SK-N-SH treated with all-trans-retinoic acid at 6 μM for 48 hours (cell line): ENCODE measurements at regions not wholly inside any gene's neighbourhood (a gene's known extent, or its start where the extent isn't known, plus 50 kb on each side); places are given as distances from the start of the nearest gene placed in this dataset.

ENCODE experiments used
- ATAC-seq: fragments of 200-7000 bp; cut with Tn5 transposase; 3 replicates; pipeline ENCODE4 v1.9.1; 2020; ENCODE audit warnings: mild to moderate bottlenecking, moderate library complexity
- ARNTL ChIP-seq: fragments of 450-650 bp; formaldehyde crosslinking; IDR thresholded peaks from 2 replicates; pipeline ENCODE4 v1.5.0; 2020; ENCODE audit warnings: low read depth, mild to moderate bottlenecking, moderate library complexity, borderline replicate concordance
- CSDC2 ChIP-seq: fragments of 250-450 bp; sonication (Bioruptor Pico); IDR thresholded peaks from 2 replicates; pipeline ENCODE4 v1.5.0; 2020; ENCODE audit warnings: mild to moderate bottlenecking, moderate library complexity
- GLIS3 ChIP-seq: fragments of 250-450 bp; sonication (Bioruptor Pico); IDR thresholded peaks from 2 replicates; pipeline ENCODE4 v1.5.0; 2020; ENCODE audit warnings: mild to moderate bottlenecking, moderate library complexity
- ISL1 ChIP-seq: fragments of 250-450 bp; sonication (Bioruptor Pico); IDR thresholded peaks from 2 replicates; pipeline ENCODE4 v2.1.2; 2022; ENCODE audit warnings: mild to moderate bottlenecking, moderate library complexity
- OSR1 ChIP-seq: fragments of 250-450 bp; sonication (Bioruptor Pico); IDR thresholded peaks from 2 replicates; pipeline ENCODE4 v1.8.0; 2022; ENCODE audit warnings: moderate library complexity, mild to moderate bottlenecking, inconsistent platforms
- PPARA ChIP-seq: fragments of 250-450 bp; sonication (Bioruptor Pico); IDR thresholded peaks from 2 replicates; pipeline ENCODE4 v1.5.0; 2020; ENCODE audit warnings: mild to moderate bottlenecking, borderline replicate concordance
- RARB ChIP-seq: fragments of 250-450 bp; sonication (Bioruptor Pico); IDR thresholded peaks from 2 replicates; pipeline ENCODE4 v1.8.0; 2021; ENCODE audit warnings: mild to moderate bottlenecking, moderate library complexity
- SNAI2 ChIP-seq: fragments of 250-450 bp; sonication (Bioruptor Pico); IDR thresholded peaks from 2 replicates; pipeline ENCODE4 v1.5.0; 2020; ENCODE audit warnings: mild to moderate bottlenecking, moderate library complexity
- TCF4 ChIP-seq: fragments of 250-450 bp; sonication (Bioruptor Pico); IDR thresholded peaks from 2 replicates; pipeline ENCODE4 v1.8.0; 2021; ENCODE audit warnings: mild to moderate bottlenecking, moderate library complexity, borderline replicate concordance
- TOX ChIP-seq: fragments of 250-450 bp; sonication (Bioruptor Pico); IDR thresholded peaks from 2 replicates; pipeline ENCODE4 v1.8.0; 2021; ENCODE audit warnings: mild to moderate bottlenecking, moderate library complexity, borderline replicate concordance
- ZC3H10 ChIP-seq: fragments of 250-450 bp; sonication (Bioruptor Pico); IDR thresholded peaks from 2 replicates; pipeline ENCODE4 v1.5.1; 2021; ENCODE audit warnings: mild to moderate bottlenecking, moderate library complexity
- ZFP3 ChIP-seq: fragments of 250-450 bp; sonication (Bioruptor Pico); IDR thresholded peaks from 2 replicates; pipeline ENCODE4 v1.5.0; 2020; ENCODE audit warnings: mild to moderate bottlenecking, moderate library complexity
- ZFP30 ChIP-seq: fragments of 450-650 bp; formaldehyde crosslinking; IDR thresholded peaks from 2 replicates; pipeline ENCODE4 v1.5.0; 2022; ENCODE audit warnings: mild to moderate bottlenecking, moderate library complexity
- ZNF565 ChIP-seq: fragments of 450-650 bp; formaldehyde crosslinking; conservative IDR thresholded peaks from 2 replicates; pipeline ENCODE4 v1.5.0; 2020; ENCODE audit warnings: low read depth, mild to moderate bottlenecking, moderate library complexity
- ZNF70 ChIP-seq: fragments of 450-650 bp; formaldehyde crosslinking; IDR thresholded peaks from 2 replicates; pipeline ENCODE4 v1.5.0; 2020; ENCODE audit warnings: mild to moderate bottlenecking, moderate library complexity
- ZNF8 ChIP-seq: fragments of 450-650 bp; formaldehyde crosslinking; IDR thresholded peaks from 2 replicates; pipeline ENCODE4 v1.5.0; 2020; ENCODE audit warnings: mild to moderate bottlenecking, moderate library complexity
- TF ChIP-seq, protein P1 (sequence below): fragments of 250-450 bp; sonication (Bioruptor Pico); IDR thresholded peaks from 2 replicates; pipeline ENCODE4 v1.5.0; 2020; ENCODE audit warnings: mild to moderate bottlenecking, moderate library complexity
- TF ChIP-seq, protein P2 (sequence below): fragments of 250-450 bp; sonication (Bioruptor Pico); IDR thresholded peaks from 2 replicates; pipeline ENCODE4 v1.5.1; 2020; ENCODE audit warnings: low read depth, mild to moderate bottlenecking, moderate library complexity
- TF ChIP-seq, protein P3 (sequence below): fragments of 250-450 bp; sonication (Bioruptor Pico); IDR thresholded peaks from 2 replicates; pipeline ENCODE4 v1.5.1; 2021; ENCODE audit warnings: mild to moderate bottlenecking, moderate library complexity
- TF ChIP-seq, protein P4 (sequence below): fragments of 250-450 bp; sonication (Bioruptor Pico); IDR thresholded peaks from 2 replicates; pipeline ENCODE4 v1.8.0; 2021; ENCODE audit warnings: low read depth, mild to moderate bottlenecking, moderate library complexity, borderline replicate concordance

DNA sequence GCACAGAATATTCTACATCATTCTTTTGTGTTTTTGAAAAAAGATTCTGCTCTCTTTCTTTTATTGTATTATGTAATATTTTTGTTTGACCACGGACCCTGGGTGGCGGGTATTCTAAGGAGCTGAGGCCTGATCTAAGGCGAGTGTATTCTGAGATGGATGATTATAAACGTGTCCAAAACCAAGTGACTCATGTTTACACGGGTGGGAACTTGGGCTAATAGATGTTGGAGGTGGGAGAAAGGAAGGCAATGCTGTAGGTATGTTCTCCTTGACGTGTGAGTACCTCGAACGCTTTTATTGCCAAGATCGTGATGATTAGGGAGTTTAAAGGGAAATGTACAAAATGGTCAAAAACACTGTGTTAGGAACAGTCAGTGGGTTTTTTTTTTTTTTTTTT is 188.9 kb upstream of the FAT1 start:
- no peak for ATAC-seq
- TF ChIP-seq ZFP3 (CRISPR knock-in tag) (no peak), ZC3H10 (CRISPR knock-in tag) (no peak), TCF4 (CRISPR knock-in tag) (no peak), CSDC2 (CRISPR knock-in tag) (no peak), ZNF70 (CRISPR knock-in tag) (no peak), ZNF565 (CRISPR knock-in tag) (no peak), OSR1 (no peak), ZNF8 (CRISPR knock-in tag) (no peak), SNAI2 (CRISPR knock-in tag) (no peak), ZFP30 (CRISPR knock-in tag) (no peak), PPARA (CRISPR knock-in tag) (no peak), ARNTL (CRISPR knock-in tag) (no peak), TOX (no peak), RARB (CRISPR knock-in tag) (no peak), GLIS3 (CRISPR knock-in tag) (no peak)
- TF ChIP-seq, protein P1, sequence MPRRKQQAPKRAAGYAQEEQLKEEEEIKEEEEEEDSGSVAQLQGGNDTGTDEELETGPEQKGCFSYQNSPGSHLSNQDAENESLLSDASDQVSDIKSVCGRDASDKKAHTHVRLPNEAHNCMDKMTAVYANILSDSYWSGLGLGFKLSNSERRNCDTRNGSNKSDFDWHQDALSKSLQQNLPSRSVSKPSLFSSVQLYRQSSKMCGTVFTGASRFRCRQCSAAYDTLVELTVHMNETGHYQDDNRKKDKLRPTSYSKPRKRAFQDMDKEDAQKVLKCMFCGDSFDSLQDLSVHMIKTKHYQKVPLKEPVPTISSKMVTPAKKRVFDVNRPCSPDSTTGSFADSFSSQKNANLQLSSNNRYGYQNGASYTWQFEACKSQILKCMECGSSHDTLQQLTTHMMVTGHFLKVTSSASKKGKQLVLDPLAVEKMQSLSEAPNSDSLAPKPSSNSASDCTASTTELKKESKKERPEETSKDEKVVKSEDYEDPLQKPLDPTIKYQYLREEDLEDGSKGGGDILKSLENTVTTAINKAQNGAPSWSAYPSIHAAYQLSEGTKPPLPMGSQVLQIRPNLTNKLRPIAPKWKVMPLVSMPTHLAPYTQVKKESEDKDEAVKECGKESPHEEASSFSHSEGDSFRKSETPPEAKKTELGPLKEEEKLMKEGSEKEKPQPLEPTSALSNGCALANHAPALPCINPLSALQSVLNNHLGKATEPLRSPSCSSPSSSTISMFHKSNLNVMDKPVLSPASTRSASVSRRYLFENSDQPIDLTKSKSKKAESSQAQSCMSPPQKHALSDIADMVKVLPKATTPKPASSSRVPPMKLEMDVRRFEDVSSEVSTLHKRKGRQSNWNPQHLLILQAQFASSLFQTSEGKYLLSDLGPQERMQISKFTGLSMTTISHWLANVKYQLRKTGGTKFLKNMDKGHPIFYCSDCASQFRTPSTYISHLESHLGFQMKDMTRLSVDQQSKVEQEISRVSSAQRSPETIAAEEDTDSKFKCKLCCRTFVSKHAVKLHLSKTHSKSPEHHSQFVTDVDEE: no peak
- TF ChIP-seq, protein P2, sequence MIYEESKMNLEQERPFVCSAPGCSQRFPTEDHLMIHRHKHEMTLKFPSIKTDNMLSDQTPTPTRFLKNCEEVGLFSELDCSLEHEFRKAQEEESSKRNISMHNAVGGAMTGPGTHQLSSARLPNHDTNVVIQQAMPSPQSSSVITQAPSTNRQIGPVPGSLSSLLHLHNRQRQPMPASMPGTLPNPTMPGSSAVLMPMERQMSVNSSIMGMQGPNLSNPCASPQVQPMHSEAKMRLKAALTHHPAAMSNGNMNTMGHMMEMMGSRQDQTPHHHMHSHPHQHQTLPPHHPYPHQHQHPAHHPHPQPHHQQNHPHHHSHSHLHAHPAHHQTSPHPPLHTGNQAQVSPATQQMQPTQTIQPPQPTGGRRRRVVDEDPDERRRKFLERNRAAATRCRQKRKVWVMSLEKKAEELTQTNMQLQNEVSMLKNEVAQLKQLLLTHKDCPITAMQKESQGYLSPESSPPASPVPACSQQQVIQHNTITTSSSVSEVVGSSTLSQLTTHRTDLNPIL (CRISPR knock-in tag): no peak
- TF ChIP-seq, protein P3, sequence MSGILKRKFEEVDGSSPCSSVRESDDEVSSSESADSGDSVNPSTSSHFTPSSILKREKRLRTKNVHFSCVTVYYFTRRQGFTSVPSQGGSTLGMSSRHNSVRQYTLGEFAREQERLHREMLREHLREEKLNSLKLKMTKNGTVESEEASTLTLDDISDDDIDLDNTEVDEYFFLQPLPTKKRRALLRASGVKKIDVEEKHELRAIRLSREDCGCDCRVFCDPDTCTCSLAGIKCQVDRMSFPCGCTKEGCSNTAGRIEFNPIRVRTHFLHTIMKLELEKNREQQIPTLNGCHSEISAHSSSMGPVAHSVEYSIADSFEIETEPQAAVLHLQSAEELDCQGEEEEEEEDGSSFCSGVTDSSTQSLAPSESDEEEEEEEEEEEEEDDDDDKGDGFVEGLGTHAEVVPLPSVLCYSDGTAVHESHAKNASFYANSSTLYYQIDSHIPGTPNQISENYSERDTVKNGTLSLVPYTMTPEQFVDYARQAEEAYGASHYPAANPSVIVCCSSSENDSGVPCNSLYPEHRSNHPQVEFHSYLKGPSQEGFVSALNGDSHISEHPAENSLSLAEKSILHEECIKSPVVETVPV (CRISPR knock-in tag): no peak
- TF ChIP-seq, protein P4, sequence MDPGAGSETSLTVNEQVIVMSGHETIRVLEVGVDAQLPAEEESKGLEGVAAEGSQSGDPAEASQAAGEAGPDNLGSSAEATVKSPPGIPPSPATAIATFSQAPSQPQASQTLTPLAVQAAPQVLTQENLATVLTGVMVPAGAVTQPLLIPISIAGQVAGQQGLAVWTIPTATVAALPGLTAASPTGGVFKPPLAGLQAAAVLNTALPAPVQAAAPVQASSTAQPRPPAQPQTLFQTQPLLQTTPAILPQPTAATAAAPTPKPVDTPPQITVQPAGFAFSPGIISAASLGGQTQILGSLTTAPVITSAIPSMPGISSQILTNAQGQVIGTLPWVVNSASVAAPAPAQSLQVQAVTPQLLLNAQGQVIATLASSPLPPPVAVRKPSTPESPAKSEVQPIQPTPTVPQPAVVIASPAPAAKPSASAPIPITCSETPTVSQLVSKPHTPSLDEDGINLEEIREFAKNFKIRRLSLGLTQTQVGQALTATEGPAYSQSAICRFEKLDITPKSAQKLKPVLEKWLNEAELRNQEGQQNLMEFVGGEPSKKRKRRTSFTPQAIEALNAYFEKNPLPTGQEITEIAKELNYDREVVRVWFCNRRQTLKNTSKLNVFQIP: no peak

DNA sequence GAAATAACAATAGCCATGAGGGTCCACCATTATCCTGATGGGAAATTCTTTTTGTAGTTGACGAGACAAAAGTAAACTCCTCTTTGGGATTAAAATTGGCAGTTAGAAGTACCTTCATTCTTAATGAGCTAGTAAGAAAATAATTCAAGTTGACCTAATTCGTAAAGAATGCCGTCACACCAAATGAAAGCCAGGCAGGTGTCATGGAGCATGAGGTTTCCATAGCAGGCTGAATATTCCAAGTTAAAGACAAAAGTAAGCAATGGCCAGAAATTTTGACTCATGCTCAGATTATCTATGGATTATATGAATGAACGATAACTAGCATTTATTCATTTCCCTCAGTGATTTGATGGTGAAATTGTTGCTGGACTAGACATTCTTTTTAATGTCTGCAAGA is 192.2 kb upstream of the FAT1 start:
- TF ChIP-seq, protein P2 (CRISPR knock-in tag): no peak
- no peak for TF ChIP-seq TOX
- no peak for TF ChIP-seq ZFP30 (CRISPR knock-in tag)
- TF ChIP-seq ISL1 (CRISPR knock-in tag): no peak
- TF ChIP-seq ZNF8 (CRISPR knock-in tag): no peak
- no peak for TF ChIP-seq TCF4 (CRISPR knock-in tag)
- TF ChIP-seq, protein P4: no peak
- no peak for TF ChIP-seq GLIS3 (CRISPR knock-in tag)
- TF ChIP-seq CSDC2 (CRISPR knock-in tag): no peak
- TF ChIP-seq ARNTL (CRISPR knock-in tag): no peak
- TF ChIP-seq, protein P1: no peak
- no peak for TF ChIP-seq SNAI2 (CRISPR knock-in tag)
- no peak for TF ChIP-seq OSR1
- no peak for TF ChIP-seq ZFP3 (CRISPR knock-in tag)
- TF ChIP-seq ZNF70 (CRISPR knock-in tag): no peak
- ATAC-seq: no peak
